Tibial nerve (tissue), 4 donors: ENCODE measurements at regions not wholly inside any gene's neighbourhood (a gene's known extent, or its start where the extent isn't known, plus 50 kb on each side); places are given as distances from the start of the nearest gene placed in this dataset.

Experiments used
- DNase-seq, 2 donors: peaks; one replicate each; pipeline ENCODE4 v3.0.0-alpha.2; 2019; ENCODE audit warnings: low spot score in 2 of 2
- H3K27ac ChIP-seq, 4 donors: fragments of 200-600 bp; sonication (generic) in 3 of 4; one replicate each; pipeline ENCODE4 v1.5.1; 2017 to 2019; ENCODE audit warnings: mild to moderate bottlenecking in 1 of 4
- H3K27me3 ChIP-seq, 2 donors: fragments of 200-600 bp; sonication (generic) in 1 of 2; one replicate each; pipeline versions ENCODE4 v1.5.1 to v1.6.0; 2017 to 2019
- H3K36me3 ChIP-seq, 3 donors: fragments of 200-600 bp; sonication (generic); one replicate each; pipeline ENCODE4 v1.5.1; 2018 to 2019
- H3K4me1 ChIP-seq, 4 donors: fragments of 200-600 bp; sonication (generic) in 3 of 4; one replicate each; pipeline ENCODE4 v1.5.1; 2017 to 2019
- H3K4me3 ChIP-seq, 4 donors: fragments of 200-600 bp; sonication (generic) in 3 of 4; one replicate each; pipeline ENCODE4 v1.5.1; 2017 to 2019; ENCODE audit warnings: mild to moderate bottlenecking in 1 of 4, moderate library complexity in 1 of 4
- H3K9me3 ChIP-seq, 4 donors: fragments of 200-600 bp; sonication (generic) in 3 of 4; one replicate each; pipeline ENCODE4 v1.5.1; 2017 to 2019
- EP300 ChIP-seq, 2 donors: sonication (generic); formaldehyde crosslinking; IDR thresholded peaks; one replicate each; pipeline ENCODE4 v1.6.1; 2017; ENCODE audit warnings: antibody characterized with exemption in 2 of 2, mild to moderate bottlenecking in 1 of 2
- POLR2A ChIP-seq, 2 donors: fragments of 450-650 bp; IDR thresholded peaks; one replicate each; pipeline ENCODE4 v1.6.1; 2017; ENCODE audit warnings: antibody characterized with exemption in 2 of 2, mild to moderate bottlenecking in 2 of 2, moderate library complexity in 2 of 2
- WGBS, 2 donors: methylation state at CpG; one replicate each; pipeline ENCODE4 v1.1.5; 2018; 5-methylcytosine and 5-hydroxymethylcytosine counted together
- TF ChIP-seq, protein P1 (sequence below), 5 experiments: fragments of 200-600 bp in 3 of 5; fragments of 450-650 bp in 2 of 5; sonication (generic) in 3 of 5; IDR thresholded peaks; one replicate each; pipeline ENCODE4 v1.5.1; 2016 to 2019; ENCODE audit warnings: antibody characterized with exemption in 5 of 5, mild to moderate bottlenecking in 3 of 5, moderate library complexity in 2 of 5

DNA sequence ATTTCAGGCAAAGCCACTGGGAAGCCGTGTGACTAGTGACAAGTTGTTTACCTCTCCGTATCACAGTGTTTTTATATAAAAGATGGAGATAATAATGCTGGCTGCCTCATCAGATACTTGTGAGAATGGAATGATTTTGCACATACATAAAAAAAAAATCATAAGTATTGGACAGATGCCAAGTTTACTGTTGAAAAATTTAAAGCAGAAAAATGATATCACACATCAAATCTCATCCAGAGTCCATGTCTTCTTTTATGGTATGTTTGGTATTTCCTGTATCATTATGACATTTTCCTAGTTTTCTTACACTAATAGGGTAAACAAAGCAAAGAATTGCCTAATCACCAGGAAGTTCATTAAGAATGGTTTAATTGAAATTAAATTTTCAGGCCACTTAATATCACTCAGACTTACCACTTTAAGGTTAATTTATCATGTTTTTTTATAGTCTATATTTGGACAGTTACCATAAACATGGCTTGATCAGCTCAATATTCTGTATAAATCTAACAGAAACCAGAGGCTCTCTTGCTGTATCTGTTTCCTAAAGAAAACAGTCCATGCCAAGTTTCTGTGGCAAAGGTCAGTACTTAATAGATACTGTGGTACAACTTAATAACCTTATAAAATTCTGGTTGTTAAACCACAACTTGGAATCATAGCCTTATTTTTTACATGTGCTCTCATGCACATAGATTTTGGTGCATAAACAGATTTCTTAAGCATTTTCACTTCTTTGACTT is 656.5 kb upstream of the RIOK2 start:
- Histone ChIP-seq H3K9me3 (no peaks in the 10 kb centered on the region), H3K4me1 (peaks cover 0 to 28% (median 0%) of the 10 kb centered on the region in 4 donors), H3K36me3 (no peaks in the 10 kb centered on the region), H3K27ac (no peak overlapping the region), H3K4me3 (no peak overlapping the region), H3K27me3 (no peaks in the 10 kb centered on the region)
- TF ChIP-seq EP300 (IDR thresholded peaks at IDR 0.05) (no peak), POLR2A (IDR thresholded peaks at IDR 0.05) (no peak)
- TF ChIP-seq, protein P1, sequence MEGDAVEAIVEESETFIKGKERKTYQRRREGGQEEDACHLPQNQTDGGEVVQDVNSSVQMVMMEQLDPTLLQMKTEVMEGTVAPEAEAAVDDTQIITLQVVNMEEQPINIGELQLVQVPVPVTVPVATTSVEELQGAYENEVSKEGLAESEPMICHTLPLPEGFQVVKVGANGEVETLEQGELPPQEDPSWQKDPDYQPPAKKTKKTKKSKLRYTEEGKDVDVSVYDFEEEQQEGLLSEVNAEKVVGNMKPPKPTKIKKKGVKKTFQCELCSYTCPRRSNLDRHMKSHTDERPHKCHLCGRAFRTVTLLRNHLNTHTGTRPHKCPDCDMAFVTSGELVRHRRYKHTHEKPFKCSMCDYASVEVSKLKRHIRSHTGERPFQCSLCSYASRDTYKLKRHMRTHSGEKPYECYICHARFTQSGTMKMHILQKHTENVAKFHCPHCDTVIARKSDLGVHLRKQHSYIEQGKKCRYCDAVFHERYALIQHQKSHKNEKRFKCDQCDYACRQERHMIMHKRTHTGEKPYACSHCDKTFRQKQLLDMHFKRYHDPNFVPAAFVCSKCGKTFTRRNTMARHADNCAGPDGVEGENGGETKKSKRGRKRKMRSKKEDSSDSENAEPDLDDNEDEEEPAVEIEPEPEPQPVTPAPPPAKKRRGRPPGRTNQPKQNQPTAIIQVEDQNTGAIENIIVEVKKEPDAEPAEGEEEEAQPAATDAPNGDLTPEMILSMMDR (IDR thresholded peaks at IDR 0.05) = no peak
- WGBS, 2 donors = 62 to 64% methylated on average over 2 of the region's 2 CpGs
- DNase-seq = no peak

DNA sequence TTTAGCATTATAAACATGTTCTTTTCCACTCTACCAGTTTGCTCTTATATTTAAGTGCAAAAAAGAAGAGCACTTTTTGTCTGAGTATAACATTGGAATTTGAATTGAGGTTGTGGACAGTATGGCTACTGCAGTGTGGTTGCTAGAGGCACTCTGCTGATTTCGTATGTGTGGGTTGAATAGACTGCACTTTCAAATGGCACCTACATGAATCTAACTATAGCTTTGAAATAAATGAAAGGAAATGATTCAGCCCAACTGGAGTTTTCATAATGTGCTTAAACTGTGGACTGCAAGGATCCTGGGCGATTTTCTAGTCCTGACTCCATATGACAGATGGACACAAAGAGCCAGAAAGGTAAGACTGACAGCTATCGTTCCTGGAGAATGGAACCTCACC is 657.6 kb upstream of the RIOK2 start:
- Histone ChIP-seq H3K4me1 (peaks cover 0 to 28% (median 0%) of the 10 kb centered on the region in 4 donors), H3K27ac (no peak overlapping the region), H3K27me3 (no peaks in the 10 kb centered on the region), H3K9me3 (no peaks in the 10 kb centered on the region), H3K36me3 (no peaks in the 10 kb centered on the region), H3K4me3 (no peak overlapping the region)
- 77 to 80% methylated on average over 3 of the region's 3 CpGs for WGBS, 2 donors
- no peak for DNase-seq
- TF ChIP-seq, protein P1 (IDR thresholded peaks at IDR 0.05) = no peak
- TF ChIP-seq POLR2A (IDR thresholded peaks at IDR 0.05) (no peak), EP300 (IDR thresholded peaks at IDR 0.05) (no peak)

DNA sequence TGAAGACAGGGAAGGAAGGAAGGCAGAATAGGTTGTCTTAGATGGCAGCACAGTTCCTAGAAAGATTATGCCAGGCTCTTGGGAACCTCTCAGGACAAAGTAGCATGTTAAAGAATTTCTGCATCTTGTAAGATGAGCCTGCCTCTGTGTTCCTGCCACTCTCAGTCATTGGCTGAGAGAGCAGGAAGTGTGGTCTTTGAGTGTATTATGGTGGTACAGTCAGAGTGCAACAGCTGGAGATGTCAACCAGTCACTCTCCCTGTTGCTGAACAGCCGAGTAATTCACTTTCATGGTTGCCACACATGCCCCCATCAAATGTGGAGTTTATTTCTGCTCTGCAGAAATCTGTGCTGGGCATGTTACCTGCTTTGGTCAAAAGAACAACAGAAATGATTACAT is 659.6 kb upstream of the RIOK2 start:
- no peak for DNase-seq
- Histone ChIP-seq H3K9me3 (no peaks in the 10 kb centered on the region), H3K27me3 (no peaks in the 10 kb centered on the region), H3K4me3 (no peak overlapping the region), H3K27ac (no peak overlapping the region), H3K36me3 (no peaks in the 10 kb centered on the region), H3K4me1 (peaks cover 0 to 27% (median 0%) of the 10 kb centered on the region in 4 donors)
- WGBS, 2 donors = 83 to 93% methylated on average over 1 of the region's 1 CpG
- TF ChIP-seq, protein P1 (IDR thresholded peaks at IDR 0.05) = no peak
- TF ChIP-seq EP300 (IDR thresholded peaks at IDR 0.05) (no peak), POLR2A (IDR thresholded peaks at IDR 0.05) (no peak)

DNA sequence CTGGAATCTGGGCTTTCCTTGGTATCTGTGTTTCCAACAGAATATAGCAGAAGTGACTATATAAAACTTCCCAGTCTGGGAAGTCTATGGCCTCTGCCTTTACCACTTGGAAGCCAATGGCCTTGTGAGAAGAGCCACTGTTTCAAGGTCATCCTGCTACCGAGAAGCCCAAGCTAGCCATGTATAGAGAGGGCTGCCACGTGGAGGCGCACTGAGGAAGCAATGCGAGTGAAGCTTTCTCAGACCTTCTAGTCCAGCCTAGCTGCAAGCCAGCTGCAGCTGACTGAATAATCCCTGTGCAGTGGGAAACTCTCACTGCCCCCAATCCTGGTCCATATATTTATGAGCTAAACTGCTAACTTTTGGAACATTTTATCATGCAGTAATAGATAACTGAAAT is 661.8 kb upstream of the RIOK2 start:
- H3K4me3 ChIP-seq = no peak overlapping the region
- DNase-seq = no peak

DNA sequence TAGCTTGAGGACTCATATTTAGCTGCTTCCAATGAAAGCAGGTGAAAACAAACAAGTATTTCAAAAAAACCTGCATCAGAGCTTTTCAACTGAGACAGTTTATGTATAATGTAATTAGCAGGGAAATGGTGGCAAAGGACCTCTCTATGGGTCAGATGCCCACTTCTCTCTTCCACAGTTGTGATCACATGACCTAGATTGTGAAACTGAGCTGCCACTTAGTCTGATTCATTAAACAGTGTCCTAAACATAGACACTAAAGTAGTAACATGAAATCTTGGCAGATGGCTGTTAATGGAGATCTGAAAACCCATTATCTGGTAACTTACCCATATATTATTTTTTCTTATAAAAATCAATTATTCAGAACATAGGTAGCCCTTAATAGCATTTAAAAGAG is 663.6 kb upstream of the RIOK2 start:
- H3K27me3 ChIP-seq = no peaks in the 10 kb centered on the region
- TF ChIP-seq EP300 (IDR thresholded peaks at IDR 0.05) = no peak
- TF ChIP-seq, protein P1 (IDR thresholded peaks at IDR 0.05) = no peak
- TF ChIP-seq POLR2A (IDR thresholded peaks at IDR 0.05) = no peak
- H3K4me1 ChIP-seq = no peaks in the 10 kb centered on the region
- no peaks in the 10 kb centered on the region for H3K36me3 ChIP-seq
- H3K9me3 ChIP-seq = no peaks in the 10 kb centered on the region
- no peak overlapping the region for H3K27ac ChIP-seq
- no peak overlapping the region for H3K4me3 ChIP-seq
- DNase-seq = no peak

More for the DNA sequence above, 661.8 kb upstream of the RIOK2 start:
- Histone ChIP-seq H3K27ac (no peak overlapping the region), H3K27me3 (no peaks in the 10 kb centered on the region), H3K9me3 (no peaks in the 10 kb centered on the region), H3K36me3 (no peaks in the 10 kb centered on the region), H3K4me1 (peaks cover 0 to 6% (median 0%) of the 10 kb centered on the region in 4 donors)
- TF ChIP-seq, protein P1 (IDR thresholded peaks at IDR 0.05) = no peak
- TF ChIP-seq EP300 (IDR thresholded peaks at IDR 0.05) = no peak
- no peak for TF ChIP-seq POLR2A (IDR thresholded peaks at IDR 0.05)
- 77 to 82% methylated on average over 4 of the region's 4 CpGs for WGBS, 2 donors
